ENCODE measurements at regions not wholly inside any gene's neighbourhood (a gene's known extent, or its start where the extent isn't known, plus 50 kb on each side); places are given as distances from the start of the nearest gene placed in this dataset.

- no peak for DNase-seq (ENCODE audit: low spot score)
Measured at GRCh38 chr13:110773480-110773879, 60.0 kb downstream of the ING1 start.

DNA sequence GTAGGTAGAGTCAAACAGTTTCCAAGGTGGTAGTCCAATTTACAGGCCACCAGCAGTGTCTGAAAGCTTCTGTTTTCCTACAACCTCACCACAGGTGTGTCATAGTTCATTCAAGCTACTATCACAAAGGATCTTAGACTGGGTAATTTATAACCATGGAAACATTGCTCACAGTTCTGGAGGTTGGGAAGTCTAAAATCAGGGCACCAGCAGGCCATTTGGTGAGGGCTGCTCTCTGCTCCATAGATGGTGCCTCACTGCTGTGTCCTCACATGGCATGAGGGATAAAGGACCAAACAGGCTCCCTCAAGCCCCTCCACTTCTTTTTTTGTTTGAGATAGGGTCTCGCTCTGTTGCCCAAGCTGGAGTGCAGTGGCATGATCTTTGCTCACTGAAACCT, 60.6 kb downstream of the ING1 start:
- no peak for DNase-seq (ENCODE audit: low spot score)

DNA sequence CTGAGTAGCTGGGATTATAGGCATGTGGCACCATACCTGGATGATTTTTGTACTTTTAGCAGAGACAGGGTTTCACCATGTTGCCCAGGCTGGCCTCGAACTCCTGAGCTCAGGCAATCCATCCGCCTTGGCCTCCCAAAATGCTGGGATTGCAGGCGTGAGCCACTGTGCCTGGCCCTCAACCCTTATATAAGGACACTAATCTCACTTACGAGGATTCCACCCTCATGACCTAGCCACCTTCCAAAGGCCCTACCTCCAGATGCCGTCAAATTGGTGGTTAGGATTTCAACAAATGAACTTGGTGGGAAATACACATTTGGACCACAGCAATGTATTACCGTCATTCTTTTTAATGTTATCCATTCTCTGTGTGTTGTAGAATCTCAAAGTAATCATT, 61.0 kb downstream of the ING1 start:
- DNase-seq (ENCODE audit: low spot score): no peak

- DNase-seq (ENCODE audit: low spot score): no peak
Measured at GRCh38 chr13:110775576-110775975, 62.1 kb downstream of the ING1 start.

DNA sequence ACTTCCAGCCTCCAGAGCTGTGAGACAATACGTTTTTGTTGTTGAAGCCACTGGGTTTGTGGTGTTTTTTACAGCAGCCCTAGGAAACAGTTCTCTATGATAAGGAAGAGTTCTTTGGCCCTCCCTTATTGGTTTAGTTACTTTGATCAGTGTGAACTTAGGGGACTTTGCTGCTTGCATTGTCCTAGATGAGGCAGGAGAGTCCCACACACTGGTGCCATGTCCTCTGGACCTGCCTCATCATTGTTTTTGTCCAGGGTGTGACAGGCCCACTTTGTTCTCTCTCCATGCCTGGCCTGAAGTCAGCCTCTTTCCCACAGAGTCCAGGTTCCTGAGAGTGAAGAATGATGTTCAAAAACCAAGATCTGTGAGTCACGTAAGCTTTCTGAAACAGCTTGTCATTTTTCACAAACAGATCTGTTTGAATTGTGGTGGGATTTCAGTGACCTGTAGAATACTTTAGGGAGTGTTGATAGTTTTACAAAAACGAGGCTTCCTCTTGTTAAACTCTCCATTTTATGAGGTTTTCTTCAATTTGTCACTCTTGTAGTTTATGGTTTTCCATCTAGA, 63.8 kb downstream of the ING1 start:
- no peak for DNase-seq (ENCODE audit: low spot score)

GRCh38 chr13:110779022-110779421, 65.5 kb downstream of the ING1 start:
- no peak for DNase-seq (ENCODE audit: low spot score)

- DNase-seq (ENCODE audit: low spot score): no peak
Measured at GRCh38 chr13:110780422-110780821, 66.9 kb downstream of the ING1 start.

GRCh38 chr13:110782185-110782584, 68.7 kb downstream of the ING1 start:
- DNase-seq (ENCODE audit: low spot score): no peak

DNA sequence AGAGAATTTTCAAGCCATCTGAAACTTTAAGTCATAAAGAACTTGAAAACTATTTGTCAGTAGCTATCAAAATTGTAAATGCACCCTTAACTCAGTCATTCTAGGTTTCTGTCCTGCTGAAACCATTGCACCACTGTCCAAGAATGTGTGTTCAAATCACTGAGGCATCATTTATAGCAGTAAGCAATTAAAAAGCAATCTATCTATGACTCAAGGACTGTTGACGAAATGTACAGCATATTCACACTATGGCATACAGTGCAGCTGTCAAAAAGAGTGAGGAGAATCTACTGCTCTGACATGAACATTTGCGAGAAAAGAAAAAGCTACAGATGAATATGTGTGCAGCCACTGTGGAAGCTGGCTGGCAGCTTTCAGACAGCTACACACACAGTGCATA, 71.2 kb downstream of the ING1 start:
- no peak for DNase-seq (ENCODE audit: low spot score)

- DNase-seq (ENCODE audit: low spot score): no peak
Measured at GRCh38 chr13:110788778-110789177, 75.3 kb downstream of the ING1 start.

DNA sequence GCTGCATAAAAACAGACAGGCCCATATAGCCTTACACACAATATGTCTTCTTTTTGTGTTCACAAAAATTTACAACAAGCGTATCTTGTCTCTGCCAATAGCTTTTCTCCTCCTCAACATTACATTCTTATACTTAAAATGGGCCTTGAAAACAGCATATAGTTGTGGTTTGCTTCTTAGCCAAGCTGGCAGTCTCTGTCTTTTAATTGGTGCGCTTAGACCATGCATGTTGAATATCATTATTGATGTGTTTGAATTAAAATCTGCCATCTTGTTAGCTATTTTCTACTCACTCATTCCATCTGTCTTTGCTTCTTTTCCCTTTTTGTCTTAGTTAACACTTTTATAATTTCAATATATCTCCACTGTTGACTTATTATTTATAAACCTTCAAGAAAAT, 76.4 kb downstream of the ING1 start:
- DNase-seq (ENCODE audit: low spot score): no peak

DNA sequence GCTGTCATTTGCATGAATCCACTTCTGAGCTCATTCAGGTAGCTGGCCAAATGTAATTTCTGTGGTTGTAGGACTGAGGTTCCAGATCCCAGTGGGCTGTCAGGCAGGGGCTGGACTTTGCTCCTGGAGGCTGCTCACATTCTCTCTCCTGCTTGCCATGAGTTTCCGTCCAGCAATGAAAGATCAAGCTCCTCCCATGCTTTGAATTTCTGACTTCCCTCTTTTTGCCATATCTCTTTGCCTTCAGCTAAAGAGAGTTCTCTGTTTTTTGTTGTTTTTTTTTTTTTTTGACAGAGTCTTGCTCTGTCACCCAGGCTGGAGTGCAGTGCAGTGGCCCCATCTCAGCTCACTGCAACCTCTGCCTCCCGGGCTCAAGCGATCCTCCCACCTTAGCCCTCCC, 76.9 kb downstream of the ING1 start:
- no peak for DNase-seq (ENCODE audit: low spot score)

GRCh38 chr13:110794209-110794608, 80.7 kb downstream of the ING1 start:
- DNase-seq (ENCODE audit: low spot score): no peak

GRCh38 chr13:110797230-110797877, 83.9 kb downstream of the ING1 start:
- DNase-seq (ENCODE audit: low spot score): no peak

DNA sequence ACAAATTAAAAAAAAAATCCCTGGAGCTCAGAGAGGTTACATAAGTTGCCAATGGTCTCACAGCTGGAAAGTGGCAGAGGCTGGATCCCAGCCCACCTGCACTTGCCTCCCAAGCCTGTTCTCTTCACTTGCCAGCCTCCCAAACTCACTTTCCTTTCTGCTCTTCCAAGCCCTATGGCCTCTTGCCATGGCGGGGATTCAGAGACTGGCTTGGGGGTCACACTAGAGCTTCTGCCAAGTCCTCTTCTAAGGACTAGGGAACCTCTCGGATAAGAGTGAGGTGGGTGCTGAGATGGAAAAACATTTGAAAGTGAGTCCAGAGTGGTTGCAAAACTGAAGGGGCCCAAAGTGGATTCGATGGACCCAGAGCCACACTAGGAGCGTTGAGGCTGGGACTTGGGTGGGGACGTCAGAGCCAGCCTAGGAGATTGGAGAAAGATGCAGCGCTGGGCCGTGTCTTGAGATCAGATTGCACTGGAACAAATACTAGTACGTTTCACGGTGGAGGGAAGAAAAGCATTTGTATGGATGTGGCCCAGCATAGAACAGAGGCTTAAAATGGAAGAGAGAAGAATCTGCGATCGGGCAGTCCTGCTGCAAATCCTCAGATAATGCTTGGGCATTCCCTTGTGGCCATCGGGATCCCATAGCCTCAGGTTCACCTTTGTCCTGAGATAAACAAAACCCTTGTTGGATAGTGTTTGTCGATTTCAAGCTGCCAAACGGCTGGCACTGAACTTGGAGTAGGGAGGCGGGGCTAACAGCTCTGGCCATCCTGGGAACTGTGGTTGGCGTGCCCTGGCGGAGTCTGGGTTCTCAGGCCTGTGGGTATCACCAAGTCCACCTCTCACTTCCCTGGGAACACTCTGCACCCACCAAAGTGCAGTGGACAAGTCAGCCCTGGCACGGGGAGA, 84.8 kb downstream of the ING1 start:
- DNase-seq (ENCODE audit: low spot score): no peak

GRCh38 chr13:110799246-110800236, 86.0 kb downstream of the ING1 start:
- DNase-seq (ENCODE audit: low spot score): no peak

- DNase-seq (ENCODE audit: low spot score): no peak
Measured at GRCh38 chr13:110801044-110801443, 87.5 kb downstream of the ING1 start.

DNA sequence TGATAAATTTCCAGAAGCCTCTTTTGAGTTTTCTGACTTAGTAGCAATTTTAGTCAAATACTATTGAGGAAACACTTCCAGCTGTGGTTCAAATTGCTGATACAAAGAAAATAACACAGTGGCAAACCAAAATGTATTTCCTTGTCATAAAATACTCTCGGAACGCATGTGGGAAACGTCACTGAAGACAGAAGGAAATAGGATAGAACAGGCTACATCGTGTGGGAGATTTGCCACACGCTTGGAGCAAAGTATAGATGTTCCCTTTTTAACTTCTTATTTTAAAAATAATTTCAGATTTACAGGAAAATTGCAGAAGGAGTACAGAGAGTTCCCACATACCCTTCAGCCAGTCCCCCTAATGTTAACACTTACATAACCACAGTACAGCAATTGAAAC, 88.8 kb downstream of the ING1 start:
- no peak for DNase-seq (ENCODE audit: low spot score)

GRCh38 chr13:110806636-110807035, 93.1 kb downstream of the ING1 start:
- no peak for DNase-seq (ENCODE audit: low spot score)

DNA sequence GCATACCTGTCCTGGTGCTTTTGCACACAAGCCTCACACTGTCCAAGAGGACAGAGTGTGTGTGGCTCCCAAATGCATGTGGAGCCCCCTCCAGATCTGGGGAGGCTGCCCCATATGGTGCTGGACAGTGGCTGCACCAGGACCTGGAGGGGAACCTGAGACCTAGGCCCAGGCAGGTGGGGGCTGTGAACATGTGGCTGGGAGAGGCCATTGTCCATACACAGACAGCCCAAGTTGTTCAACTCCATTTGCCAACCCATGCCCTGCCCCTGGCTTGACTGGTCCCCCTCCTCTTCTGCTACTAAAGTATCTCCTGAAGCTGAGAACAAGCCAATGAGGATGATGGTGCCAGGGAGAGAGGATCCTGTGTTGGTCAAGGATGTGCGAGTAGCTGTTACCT, 94.0 kb downstream of the ING1 start:
- no peak for DNase-seq (ENCODE audit: low spot score)

DNA sequence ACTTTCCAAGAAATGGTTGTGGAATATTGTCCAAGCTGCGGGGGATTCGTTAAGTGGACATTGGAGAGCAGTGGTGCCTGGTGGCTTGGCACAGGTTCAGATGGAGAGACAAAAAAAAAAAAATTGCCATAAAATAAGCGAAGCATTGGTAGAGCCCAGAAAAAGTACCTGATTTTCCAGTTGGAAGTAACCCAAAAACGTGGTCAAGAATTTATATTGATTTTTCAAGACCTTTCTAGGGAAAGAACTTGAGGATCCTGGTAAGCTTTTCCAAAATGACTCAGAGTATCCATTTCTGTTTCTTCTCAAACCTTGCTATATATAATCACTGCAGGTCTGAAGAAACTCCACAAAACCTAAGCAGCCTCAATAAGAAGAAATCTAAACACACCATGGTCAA, 94.6 kb downstream of the ING1 start:
- no peak for DNase-seq (ENCODE audit: low spot score)

GRCh38 chr13:110809871-110810486, 96.5 kb downstream of the ING1 start:
- DNase-seq (ENCODE audit: low spot score): no peak
